C4-2B (cell line): ENCODE measurements at regions not wholly inside any gene's neighbourhood (a gene's known extent, or its start where the extent isn't known, plus 50 kb on each side); places are given as distances from the start of the nearest gene placed in this dataset.

Experiments used
- ZFX ChIP-seq: fragments of 450-650 bp; IDR thresholded peaks from 2 replicates; pipeline ENCODE4 v1.6.1; 2017
- TF ChIP-seq, protein P1 (sequence below): fragments of 450-650 bp; conservative IDR thresholded peaks from 2 replicates; pipeline ENCODE4 v1.5.1; 2017; ENCODE audit warnings: mild to moderate bottlenecking

GRCh38 chr18:2412281-2412680 is 159.0 kb downstream of the METTL4 start:
- TF ChIP-seq, protein P1, sequence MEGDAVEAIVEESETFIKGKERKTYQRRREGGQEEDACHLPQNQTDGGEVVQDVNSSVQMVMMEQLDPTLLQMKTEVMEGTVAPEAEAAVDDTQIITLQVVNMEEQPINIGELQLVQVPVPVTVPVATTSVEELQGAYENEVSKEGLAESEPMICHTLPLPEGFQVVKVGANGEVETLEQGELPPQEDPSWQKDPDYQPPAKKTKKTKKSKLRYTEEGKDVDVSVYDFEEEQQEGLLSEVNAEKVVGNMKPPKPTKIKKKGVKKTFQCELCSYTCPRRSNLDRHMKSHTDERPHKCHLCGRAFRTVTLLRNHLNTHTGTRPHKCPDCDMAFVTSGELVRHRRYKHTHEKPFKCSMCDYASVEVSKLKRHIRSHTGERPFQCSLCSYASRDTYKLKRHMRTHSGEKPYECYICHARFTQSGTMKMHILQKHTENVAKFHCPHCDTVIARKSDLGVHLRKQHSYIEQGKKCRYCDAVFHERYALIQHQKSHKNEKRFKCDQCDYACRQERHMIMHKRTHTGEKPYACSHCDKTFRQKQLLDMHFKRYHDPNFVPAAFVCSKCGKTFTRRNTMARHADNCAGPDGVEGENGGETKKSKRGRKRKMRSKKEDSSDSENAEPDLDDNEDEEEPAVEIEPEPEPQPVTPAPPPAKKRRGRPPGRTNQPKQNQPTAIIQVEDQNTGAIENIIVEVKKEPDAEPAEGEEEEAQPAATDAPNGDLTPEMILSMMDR: no peak
- TF ChIP-seq ZFX: no peak
